HEK293T (cell line): ENCODE measurements at regions not wholly inside any gene's neighbourhood (a gene's known extent, or its start where the extent isn't known, plus 50 kb on each side); places are given as distances from the start of the nearest gene placed in this dataset.

Experiments
- FOXA1 ChIP-seq: fragments of 450-650 bp; IDR thresholded peaks from 2 replicates; pipeline ENCODE4 v1.6.1; 2016; ENCODE audit warnings: mild to moderate bottlenecking
- FOXK2 ChIP-seq: fragments of 450-650 bp; IDR thresholded peaks from 2 replicates; pipeline ENCODE4 v1.6.1; 2016; ENCODE audit warnings: mild to moderate bottlenecking
- FOXM1 ChIP-seq: fragments of 450-650 bp; IDR thresholded peaks from 2 replicates; pipeline ENCODE4 v1.6.1; 2017; ENCODE audit warnings: mild to moderate bottlenecking, borderline replicate concordance
- HDGF ChIP-seq: fragments of 450-650 bp; IDR thresholded peaks from 2 replicates; pipeline ENCODE4 v1.6.1; 2017; ENCODE audit warnings: antibody characterized with exemption, borderline replicate concordance
- NFRKB ChIP-seq: fragments of 450-650 bp; IDR thresholded peaks from 2 replicates; pipeline ENCODE4 v1.6.1; 2016; ENCODE audit warnings: mild to moderate bottlenecking, moderate library complexity
- SP1 ChIP-seq: fragments of 450-650 bp; IDR thresholded peaks from 2 replicates; pipeline ENCODE4 v1.6.1; 2017
- SUZ12 ChIP-seq: fragments of 450-650 bp; IDR thresholded peaks from 2 replicates; pipeline ENCODE4 v1.6.1; 2016; ENCODE audit warnings: mild to moderate bottlenecking
- ZNF384 ChIP-seq: fragments of 450-650 bp; IDR thresholded peaks from 2 replicates; pipeline ENCODE4 v1.6.1; 2016
- TF ChIP-seq, protein P1 (sequence below): fragments of 450-650 bp; IDR thresholded peaks from 2 replicates; pipeline ENCODE4 v1.6.1; 2016

DNA sequence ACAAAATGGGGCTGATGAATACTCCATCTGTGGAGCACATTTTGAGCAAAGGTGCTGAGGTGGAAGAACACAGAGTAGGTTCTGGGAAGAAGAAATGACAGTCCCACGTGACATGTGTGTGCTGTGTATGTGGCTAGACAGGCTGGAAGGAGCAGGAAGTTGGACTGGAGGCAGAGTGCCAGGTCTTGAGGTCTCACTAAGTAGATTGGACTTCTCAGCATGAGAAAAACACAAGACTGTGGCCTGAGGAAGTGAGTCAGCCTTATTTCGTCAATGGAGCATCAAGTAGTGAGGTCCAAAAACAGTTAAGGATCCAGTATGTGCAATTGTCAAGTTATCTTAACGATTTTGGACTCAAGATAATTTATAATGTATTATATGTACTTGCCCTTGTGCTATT is 736.5 kb downstream of the KCNJ2 start:
- TF ChIP-seq FOXK2, result no peak
- TF ChIP-seq, protein P1, sequence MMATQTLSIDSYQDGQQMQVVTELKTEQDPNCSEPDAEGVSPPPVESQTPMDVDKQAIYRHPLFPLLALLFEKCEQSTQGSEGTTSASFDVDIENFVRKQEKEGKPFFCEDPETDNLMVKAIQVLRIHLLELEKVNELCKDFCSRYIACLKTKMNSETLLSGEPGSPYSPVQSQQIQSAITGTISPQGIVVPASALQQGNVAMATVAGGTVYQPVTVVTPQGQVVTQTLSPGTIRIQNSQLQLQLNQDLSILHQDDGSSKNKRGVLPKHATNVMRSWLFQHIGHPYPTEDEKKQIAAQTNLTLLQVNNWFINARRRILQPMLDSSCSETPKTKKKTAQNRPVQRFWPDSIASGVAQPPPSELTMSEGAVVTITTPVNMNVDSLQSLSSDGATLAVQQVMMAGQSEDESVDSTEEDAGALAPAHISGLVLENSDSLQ, result no peak
- TF ChIP-seq SP1, result no peak
- no peak for TF ChIP-seq FOXA1
- no peak for TF ChIP-seq ZNF384
- TF ChIP-seq FOXM1, result no peak
- TF ChIP-seq SUZ12, result no peak
- TF ChIP-seq NFRKB, result no peak
- TF ChIP-seq HDGF, result no peak
